ENCODE measurements at regions not wholly inside any gene's neighbourhood (a gene's known extent, or its start where the extent isn't known, plus 50 kb on each side); places are given as distances from the start of the nearest gene placed in this dataset.
"Not testable (repeated sequence)": the region's sequence is repeated elsewhere in the genome, so short reads cannot be mapped to it uniquely, and the experiment has no call there.

- DNase-seq (ENCODE audit: extremely low read depth, low read depth, low spot score), result no peak
Observed at GRCh38 chr1:188642704-188643103, 1814.0 kb downstream of the PLA2G4A start.

GRCh38 chr1:188652678-188653077 is 1823.9 kb downstream of the PLA2G4A start:
- DNase-seq (ENCODE audit: extremely low read depth, low read depth, low spot score), result peak; percentile 51

DNA sequence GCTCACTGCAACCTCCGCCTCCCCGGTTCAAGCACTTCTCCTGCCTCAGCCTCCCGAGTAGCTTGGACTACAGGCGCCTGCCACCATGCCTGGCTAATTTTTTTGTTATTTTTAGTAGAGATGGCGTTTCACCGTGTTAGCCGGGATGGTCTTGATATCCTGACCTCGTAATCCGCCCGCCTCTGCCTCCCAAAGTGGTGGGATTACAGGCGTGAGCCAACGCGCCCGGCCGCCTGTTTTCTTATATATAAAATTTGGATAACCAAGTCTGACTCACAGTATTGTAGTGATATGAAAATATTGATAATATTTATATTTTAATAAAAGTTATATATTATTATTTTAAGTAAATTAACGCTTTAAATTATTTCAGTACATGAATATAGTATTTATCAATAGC is 1821.7 kb downstream of the BRINP3 start:
- not testable (repeated sequence) for DNase-seq (ENCODE audit: extremely low read depth, low read depth, low spot score)

DNA sequence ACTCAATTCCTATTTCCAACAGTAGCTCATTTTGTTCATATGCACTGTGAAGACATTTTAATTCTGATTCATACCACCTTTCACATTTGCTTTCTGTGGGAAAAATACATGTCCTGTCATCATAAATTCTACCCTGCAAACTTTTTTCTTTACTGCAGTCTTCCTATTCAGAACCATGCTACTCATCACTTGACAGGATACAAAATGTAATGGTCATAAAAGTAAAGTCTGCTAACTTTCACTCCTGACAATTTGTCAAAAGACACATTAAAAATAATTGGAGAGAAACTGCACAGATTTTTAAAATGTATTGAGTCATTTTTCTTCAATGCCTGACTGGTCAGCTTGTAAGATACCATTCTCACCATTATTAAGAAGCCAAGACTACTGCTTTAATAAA is 1817.1 kb downstream of the BRINP3 start:
- DNase-seq (ENCODE audit: extremely low read depth, low read depth, low spot score), result no peak

DNA sequence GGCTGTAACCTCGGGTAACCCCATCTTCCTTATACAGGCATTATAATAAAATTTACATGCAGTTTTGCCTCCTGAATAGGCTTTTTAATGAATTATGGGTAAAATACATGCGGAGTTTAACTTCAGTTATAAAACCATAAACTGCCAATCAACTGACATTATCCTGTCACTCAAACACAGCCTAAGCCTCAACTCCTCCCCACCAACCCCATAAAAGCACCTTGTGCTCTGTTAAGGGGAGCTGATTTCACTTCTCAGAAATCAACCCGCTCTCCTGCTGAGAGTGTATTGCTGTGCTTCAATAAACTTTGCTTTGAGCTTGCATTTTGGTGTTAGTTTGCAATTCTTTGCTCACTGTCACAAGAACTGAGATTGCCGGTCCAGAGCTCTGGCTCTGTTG is 1812.2 kb downstream of the BRINP3 start:
- no peak for DNase-seq (ENCODE audit: extremely low read depth, low read depth, low spot score)

DNA sequence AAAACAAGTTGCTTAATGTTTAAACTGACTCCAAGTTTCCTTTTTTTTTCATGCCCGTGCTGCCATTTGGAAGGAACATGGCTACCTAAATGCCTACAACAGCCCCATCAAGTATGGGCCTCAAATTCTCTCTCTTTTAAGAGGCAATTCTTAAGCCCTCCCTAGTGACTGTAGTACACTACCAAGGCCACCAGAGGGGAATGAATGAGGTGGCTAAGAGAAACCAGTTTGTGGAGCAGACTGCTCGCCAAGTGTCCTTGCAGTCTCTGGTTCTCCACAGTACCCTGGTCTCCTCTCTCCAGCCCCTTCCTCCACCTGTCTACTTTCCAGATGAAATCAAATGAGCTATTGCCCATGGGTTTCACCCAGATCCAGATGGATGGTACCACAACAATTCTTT is 1809.6 kb downstream of the BRINP3 start:
- no peak for DNase-seq (ENCODE audit: extremely low read depth, low read depth, low spot score)

DNA sequence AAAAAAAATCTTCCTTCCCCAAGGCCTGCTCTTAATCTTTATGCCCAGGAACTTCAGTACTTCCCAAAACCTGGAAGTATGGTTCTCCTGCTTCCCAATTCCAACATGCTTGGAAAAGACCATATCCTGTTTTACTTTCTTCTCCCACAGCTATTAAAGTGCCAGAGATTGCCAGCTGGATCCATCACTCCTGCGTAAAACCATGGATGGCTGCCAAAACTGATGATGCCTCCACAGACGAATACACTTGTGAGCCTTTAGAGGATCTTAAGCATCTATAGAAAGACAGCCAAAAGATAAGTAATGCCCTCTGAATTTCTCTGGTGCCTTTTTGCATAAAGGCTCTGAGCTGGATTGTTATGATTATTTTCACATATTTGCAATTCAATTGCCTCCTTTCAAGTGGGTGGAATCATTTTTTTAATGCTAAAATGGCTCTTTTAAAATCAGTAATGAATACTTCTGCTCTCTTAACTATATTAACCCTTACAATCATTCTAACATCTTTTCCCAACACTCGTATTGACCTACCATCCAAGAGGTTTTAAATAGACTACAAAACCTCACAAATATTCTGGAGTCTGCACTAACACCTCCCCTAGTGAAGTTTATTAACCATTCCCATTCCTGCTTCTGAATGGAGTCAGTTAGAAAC is 1807.8 kb downstream of the BRINP3 start:
- no peak for DNase-seq (ENCODE audit: extremely low read depth, low read depth, low spot score)

DNA sequence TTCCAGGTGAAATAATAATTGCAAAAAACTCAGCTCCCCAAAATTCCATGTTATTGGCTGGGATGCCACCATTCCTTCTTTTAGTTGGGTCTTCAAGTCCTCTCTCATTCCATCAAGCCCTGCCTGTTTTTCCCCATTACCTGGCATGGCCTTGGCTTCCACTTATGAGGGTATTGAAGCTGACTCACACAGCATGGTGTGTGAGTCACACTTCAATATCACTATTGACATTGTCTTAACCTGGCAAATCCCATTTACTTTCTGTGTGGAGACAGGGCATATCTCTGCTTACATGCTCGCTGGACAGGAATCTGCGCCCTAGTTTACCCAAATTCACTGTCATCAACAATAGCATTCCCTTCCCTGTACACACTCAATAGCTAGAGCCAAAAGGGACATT is 1806.8 kb downstream of the BRINP3 start:
- no peak for DNase-seq (ENCODE audit: extremely low read depth, low read depth, low spot score)

- DNase-seq (ENCODE audit: extremely low read depth, low read depth, low spot score), result no peak
Observed at GRCh38 chr1:188672153-188672552, 1805.5 kb downstream of the BRINP3 start.

- no peak for DNase-seq (ENCODE audit: extremely low read depth, low read depth, low spot score)
Observed at GRCh38 chr1:188689542-188689941, 1788.1 kb downstream of the BRINP3 start.

DNA sequence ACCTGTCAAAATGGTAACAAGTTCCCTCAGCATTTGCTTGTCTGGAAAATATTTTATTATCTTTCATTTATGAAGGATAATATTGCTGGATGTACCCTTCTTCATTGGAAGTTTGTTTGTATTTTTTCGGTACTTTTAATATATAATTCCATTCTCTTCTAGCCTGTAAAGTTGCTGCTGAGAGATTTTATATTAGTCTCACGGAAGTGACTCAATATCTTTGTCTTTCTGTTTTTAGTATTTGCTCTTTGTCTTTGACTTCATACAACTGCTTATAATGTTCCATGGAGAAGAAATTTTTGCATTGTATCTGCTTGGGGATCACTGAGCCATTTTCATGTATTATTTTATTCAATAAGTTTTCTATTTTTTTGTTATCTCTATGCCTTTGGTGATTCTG is 1777.5 kb downstream of the BRINP3 start:
- DNase-seq (ENCODE audit: extremely low read depth, low read depth, low spot score), result no peak

- DNase-seq (ENCODE audit: extremely low read depth, low read depth, low spot score), result peak; percentile 87
Observed at GRCh38 chr1:188706742-188707141, 1770.9 kb downstream of the BRINP3 start.

DNA sequence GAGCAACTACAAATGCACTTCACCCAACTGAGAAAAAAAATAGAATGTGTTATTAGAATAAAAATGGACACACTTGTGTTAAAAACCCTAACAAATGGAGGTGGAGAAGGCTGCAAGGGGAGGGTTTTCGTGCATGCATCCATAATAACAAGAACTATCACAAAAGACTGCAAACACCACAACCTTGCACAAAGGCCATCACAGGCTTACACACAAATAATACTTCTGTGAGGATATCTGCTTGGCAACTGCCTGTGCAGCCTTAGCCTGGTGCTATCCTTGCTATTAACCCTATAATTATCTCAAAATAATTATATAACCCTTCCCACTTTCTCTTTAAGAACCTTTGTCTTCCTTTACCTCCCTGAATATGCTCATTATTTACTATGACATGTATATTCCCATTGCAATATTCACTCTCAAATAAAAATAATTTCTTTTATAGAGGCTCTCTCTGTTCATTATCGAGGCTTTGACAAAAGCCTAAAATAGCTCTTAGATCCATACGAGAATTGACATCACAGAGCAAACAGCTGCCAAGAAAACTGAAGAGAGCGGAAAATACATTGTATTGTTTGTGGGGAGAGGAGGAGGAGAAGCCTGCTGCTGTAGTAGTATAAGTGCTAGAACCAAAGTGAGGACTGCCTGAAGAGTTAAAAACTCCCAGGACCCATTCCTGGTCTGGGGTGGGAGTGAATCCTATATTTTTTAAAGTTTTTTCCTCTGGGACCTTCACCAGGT is 1768.7 kb downstream of the BRINP3 start:
- DNase-seq (ENCODE audit: extremely low read depth, low read depth, low spot score), result no peak

DNA sequence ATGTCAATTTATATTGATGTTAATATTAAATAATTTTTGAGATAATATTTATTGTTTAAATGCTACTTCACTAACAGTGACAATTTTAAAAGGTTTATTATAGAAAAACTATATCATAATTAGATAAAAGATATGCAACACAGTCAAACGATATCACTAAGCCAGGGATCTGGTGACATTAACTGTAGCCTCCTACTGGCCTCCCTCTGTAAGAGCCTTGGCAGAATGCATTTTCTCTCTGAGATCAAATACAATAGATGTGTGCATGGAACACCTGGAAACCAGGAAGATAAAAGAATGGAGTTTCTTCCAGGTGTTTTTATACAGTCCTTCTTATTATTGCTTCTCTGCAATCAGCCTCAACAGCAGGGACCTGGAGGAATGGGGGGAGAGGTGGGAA is 1762.1 kb downstream of the BRINP3 start:
- DNase-seq (ENCODE audit: extremely low read depth, low read depth, low spot score), result no peak

- no peak for DNase-seq (ENCODE audit: extremely low read depth, low read depth, low spot score)
Observed at GRCh38 chr1:188719735-188720134, 1757.9 kb downstream of the BRINP3 start.

DNA sequence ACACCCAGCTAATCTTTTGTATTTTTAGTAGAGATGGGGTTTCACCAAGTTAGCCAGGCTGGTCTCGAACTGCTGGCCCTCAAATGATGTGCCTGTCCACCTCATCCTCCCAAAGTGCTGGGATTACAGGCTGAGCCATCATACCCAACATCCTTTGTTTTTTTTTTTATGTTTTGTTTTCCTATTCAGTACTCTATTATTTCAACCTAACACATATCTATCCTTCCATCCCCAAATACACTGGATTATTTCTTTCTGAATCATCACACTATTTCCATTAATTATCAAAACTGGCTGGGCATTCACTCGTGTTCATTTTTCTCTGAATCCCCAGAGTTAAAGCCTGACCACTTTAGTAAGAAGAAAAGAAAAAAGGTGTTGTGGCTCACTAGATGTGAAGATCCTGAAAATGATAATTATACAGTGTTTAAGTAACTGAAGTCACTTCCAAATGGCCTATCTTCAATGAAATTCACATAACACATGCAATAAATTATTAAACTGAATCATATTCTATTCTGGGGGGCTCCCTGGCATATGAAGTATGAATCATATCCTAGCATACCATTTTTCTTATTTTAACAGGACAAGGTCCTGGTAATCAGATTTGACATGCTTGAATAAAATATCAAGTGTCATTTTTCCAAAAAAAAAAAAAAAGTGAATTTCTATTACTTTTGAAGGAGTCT is 1754.2 kb downstream of the BRINP3 start:
- DNase-seq (ENCODE audit: extremely low read depth, low read depth, low spot score), result no peak

GRCh38 chr1:188729039-188729438 is 1748.6 kb downstream of the BRINP3 start:
- DNase-seq (ENCODE audit: extremely low read depth, low read depth, low spot score), result no peak

- no peak for DNase-seq (ENCODE audit: extremely low read depth, low read depth, low spot score)
Observed at GRCh38 chr1:188735567-188735966, 1742.1 kb downstream of the BRINP3 start.

DNA sequence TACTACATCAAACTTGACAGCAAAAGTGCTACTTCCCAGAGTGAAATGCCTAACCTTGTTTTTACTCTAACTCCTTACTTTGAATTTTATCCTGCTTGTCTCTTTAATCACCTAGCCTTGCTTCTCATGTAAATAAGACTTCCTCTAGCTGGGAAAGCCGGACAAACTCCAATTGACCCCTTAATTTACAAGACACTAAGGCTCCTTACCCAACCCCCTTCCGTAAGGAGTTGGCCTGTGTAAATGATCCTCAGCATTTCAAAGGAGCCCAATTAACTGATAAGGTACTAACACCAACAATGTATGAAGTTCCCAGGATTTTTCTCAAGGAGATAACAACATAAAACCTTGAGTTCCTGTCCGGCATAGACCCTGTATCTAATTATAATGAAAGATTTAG is 1728.4 kb downstream of the BRINP3 start:
- DNase-seq (ENCODE audit: extremely low read depth, low read depth, low spot score), result not testable (repeated sequence)

DNA sequence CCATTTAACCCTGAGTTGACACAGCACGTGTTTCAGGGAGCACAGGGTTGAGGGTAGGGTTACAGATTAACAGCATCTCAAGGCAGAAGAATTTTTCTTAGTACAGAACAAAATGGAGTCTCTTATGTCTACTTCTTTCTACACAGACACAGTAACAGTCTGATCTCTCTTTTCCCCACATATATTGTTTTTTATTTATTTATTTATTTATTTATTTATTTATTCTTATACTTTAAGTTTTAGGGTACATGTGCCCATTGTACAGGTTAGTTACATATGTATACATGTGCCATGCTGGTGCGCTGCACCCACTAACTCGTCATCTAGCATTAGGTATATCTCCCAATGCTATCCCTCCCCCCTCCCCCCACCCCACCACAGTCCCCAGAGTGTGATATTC is 1725.6 kb downstream of the BRINP3 start:
- DNase-seq (ENCODE audit: extremely low read depth, low read depth, low spot score), result not testable (repeated sequence)

- not testable (repeated sequence) for DNase-seq (ENCODE audit: extremely low read depth, low read depth, low spot score)
Observed at GRCh38 chr1:188757747-188758146, 1719.9 kb downstream of the BRINP3 start.

- no peak for DNase-seq (ENCODE audit: extremely low read depth, low read depth, low spot score)
Observed at GRCh38 chr1:188761226-188761625, 1716.4 kb downstream of the BRINP3 start.
